SK-N-MC (cell line): ENCODE measurements at regions not wholly inside any gene's neighbourhood (a gene's known extent, or its start where the extent isn't known, plus 50 kb on each side); places are given as distances from the start of the nearest gene placed in this dataset.

ENCODE experiments used
- EZH2 ChIP-seq: fragments of 200-600 bp; sonication (generic); IDR thresholded peaks from one replicate; pipeline ENCODE4 v1.6.1; 2017; ENCODE audit warnings: antibody characterized with exemption
- POLR2AphosphoS5 ChIP-seq: IDR thresholded peaks from 2 replicates; pipeline ENCODE4 v1.6.1; 2012; ENCODE audit warnings: mild to moderate bottlenecking, low read depth, low read length, borderline replicate concordance

DNA sequence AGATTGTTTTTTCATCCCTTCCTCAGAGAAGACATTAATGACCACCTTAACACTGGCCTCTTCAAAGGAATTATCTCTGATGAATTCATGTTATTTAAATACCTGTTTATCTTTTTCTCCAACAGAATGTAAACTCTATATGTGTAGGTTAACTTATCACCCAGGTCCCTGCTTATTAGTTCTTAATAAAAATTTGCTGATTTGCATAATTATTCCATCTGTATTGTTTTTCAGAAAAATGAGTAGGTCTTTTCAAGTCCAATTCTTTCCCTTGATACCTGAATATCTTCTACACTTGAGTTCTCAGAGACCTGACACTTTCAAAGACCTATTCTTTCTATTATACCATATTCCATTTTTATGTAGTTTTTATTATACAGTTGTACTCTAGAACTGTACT lies 886.7 kb upstream of the TMPRSS15 start:
- TF ChIP-seq EZH2 (no peak), POLR2AphosphoS5 (no peak)
